ENCODE measurements at regions not wholly inside any gene's neighbourhood (a gene's known extent, or its start where the extent isn't known, plus 50 kb on each side); places are given as distances from the start of the nearest gene placed in this dataset.
"Not testable (repeated sequence)": the region's sequence is repeated elsewhere in the genome, so short reads cannot be mapped to it uniquely, and the experiment has no call there.

DNA sequence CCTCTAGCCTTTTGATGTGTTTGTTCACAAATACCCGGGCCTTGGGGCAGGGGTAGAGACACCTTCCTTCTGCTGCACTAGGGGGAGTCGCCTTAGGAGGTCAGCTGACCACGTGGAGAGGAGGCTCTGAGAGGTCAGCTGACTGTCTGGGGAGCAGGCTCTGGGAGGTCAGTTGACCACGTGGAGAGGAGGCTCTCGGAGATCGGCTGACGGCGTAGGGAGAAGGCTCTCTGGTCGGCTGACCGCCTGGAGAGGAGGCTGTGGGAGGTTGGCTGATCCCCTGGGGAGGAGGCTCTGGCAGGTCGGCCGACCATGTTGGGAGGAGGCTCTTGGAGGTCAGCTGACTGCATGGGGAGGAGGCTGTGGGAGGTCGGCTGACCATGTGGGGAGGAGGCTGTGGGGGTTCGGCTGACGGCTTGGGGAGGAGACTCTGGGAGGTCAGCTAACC is 59.6 kb upstream of the LYZL1 start:
- DNase-seq = no peak

DNA sequence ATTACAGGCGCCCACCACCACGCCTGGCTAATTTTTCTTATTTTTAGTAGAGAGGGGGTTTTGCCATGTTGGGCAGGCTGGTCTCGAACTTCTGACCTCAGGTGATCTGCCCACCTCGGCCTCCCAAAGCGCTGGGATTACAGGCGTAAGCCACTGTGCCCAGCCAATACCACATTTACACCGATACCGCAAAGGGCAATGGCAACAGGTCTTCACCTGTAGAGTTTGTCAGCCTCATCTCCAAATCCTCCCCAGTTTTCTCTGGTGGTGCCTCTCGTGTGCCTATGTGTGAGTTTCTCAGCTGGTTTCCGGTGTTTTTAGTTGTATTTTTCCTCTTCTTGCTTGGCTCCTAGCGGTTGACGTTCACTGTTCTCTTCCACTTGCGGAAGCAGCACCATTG is 52.0 kb upstream of the LYZL1 start:
- DNase-seq = not testable (repeated sequence)

DNA sequence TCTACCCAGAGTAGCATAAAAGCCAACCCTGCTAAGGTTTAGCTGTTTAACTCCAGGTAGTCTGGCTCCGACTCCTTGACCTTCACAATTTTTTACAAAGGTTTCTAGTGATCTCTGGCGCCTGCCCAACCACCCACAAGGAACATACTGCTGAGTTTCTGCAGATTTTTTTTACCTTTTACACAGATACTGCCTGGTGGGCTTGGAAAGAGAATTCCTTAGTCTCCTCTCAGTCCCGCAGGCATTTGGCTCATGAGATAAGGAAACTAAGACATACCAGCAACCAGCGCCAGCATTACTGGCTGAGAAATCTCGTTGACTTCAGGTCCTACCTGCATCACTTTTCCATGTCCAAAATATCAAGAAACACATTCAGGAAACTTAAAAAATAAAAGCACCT is 51.1 kb upstream of the LYZL1 start:
- DNase-seq = no peak

DNA sequence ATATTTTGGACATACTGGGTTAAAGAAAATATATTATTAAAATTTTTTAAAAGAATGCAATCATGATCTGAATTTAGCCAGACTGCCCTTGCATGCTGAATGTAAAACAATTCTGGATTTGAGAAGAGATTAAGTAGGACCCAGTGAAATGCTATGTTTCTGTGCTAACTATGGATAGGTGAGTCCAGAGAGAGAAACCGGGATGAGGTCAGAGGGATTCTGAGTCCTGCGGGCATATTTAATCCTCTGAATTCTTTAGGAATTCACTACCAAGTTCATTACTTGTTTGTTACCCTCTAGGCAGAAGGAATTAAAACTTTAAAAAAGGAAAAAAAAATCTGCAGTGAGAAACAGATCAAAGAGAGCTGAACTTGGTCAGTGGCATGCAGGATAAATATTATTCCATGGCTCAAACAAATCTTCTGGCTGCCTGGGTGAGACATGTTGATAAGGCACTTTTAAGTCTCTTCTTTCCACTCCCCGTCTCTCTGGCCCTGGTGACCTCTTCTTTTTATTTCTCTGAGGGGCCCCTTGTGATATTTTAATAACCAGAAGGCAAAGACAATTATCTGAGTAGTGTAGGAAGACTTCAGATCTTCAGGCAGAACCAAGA is 50.2 kb upstream of the LYZL1 start:
- DNase-seq = no peak

All from NCI-H2171 (cell line).